Erythroblast (primary cell): ENCODE measurements at regions not wholly inside any gene's neighbourhood (a gene's known extent, or its start where the extent isn't known, plus 50 kb on each side); places are given as distances from the start of the nearest gene placed in this dataset.

Experiments
- DNase-seq, 2 experiments: peaks; one replicate each; lab custom pipeline; 2025; lab: John Stamatoyannopoulos, UW
- GATA1 ChIP-seq: IDR thresholded peaks from 2 replicates; pipeline ENCODE4 v1.6.1; 2011; ENCODE audit warnings: low read depth, mild to moderate bottlenecking, control low read depth, low read length, moderate library complexity
- POLR2A ChIP-seq: IDR thresholded peaks from 2 replicates; pipeline ENCODE4 v1.6.1; 2011; ENCODE audit warnings: mild to moderate bottlenecking, low read length

- TF ChIP-seq GATA1 (no peak), POLR2A (no peak)
- DNase-seq = no peak
Measured at GRCh38 chr6:94045099-94045829, 625.9 kb upstream of the EPHA7 start.

- TF ChIP-seq GATA1 = no peak
- no peak for TF ChIP-seq POLR2A
- DNase-seq = no peak
Measured at GRCh38 chr6:94041945-94042709, 622.8 kb upstream of the EPHA7 start.

GRCh38 chr6:94036024-94036423 lies 616.7 kb upstream of the EPHA7 start:
- DNase-seq = no peak
- TF ChIP-seq GATA1 (no peak), POLR2A (no peak)

- TF ChIP-seq GATA1 (no peak), POLR2A (no peak)
- DNase-seq = no peak
Measured at GRCh38 chr6:94027374-94027773, 608.0 kb upstream of the EPHA7 start.

GRCh38 chr6:94026575-94026974 lies 607.2 kb upstream of the EPHA7 start:
- DNase-seq = no peak
- TF ChIP-seq POLR2A = no peak
- TF ChIP-seq GATA1 = no peak

GRCh38 chr6:94005835-94006234 lies 586.5 kb upstream of the EPHA7 start:
- no peak for DNase-seq

GRCh38 chr6:93992976-93993375 lies 573.6 kb upstream of the EPHA7 start:
- DNase-seq = no peak
- TF ChIP-seq GATA1 (no peak), POLR2A (no peak)

More at GRCh38 chr6:94005835-94006234, 586.5 kb upstream of the EPHA7 start:
- no peak for TF ChIP-seq GATA1
- no peak for TF ChIP-seq POLR2A

GRCh38 chr6:93989630-93990029 lies 570.3 kb upstream of the EPHA7 start:
- DNase-seq = no peak
- TF ChIP-seq POLR2A = no peak
- TF ChIP-seq GATA1 = no peak

GRCh38 chr6:93985953-93986352 lies 566.6 kb upstream of the EPHA7 start:
- no peak for TF ChIP-seq POLR2A
- no peak for TF ChIP-seq GATA1
- DNase-seq = no peak

- TF ChIP-seq POLR2A = no peak
- TF ChIP-seq GATA1 = no peak
- DNase-seq = no peak
Measured at GRCh38 chr6:93975159-93975558, 555.8 kb upstream of the EPHA7 start.

GRCh38 chr6:93974332-93974731 lies 555.0 kb upstream of the EPHA7 start:
- DNase-seq = no peak
- no peak for TF ChIP-seq POLR2A
- TF ChIP-seq GATA1 = no peak

- no peak for DNase-seq
- TF ChIP-seq POLR2A (no peak), GATA1 (no peak)
Measured at GRCh38 chr6:93972791-93973190, 553.4 kb upstream of the EPHA7 start.

GRCh38 chr6:93970684-93971083 lies 551.3 kb upstream of the EPHA7 start:
- no peak for DNase-seq
- no peak for TF ChIP-seq POLR2A
- TF ChIP-seq GATA1 = no peak

- DNase-seq = no peak
- TF ChIP-seq POLR2A (no peak), GATA1 (no peak)
Measured at GRCh38 chr6:93968126-93968525, 548.8 kb upstream of the EPHA7 start.

GRCh38 chr6:93964926-93965325 lies 545.6 kb upstream of the EPHA7 start:
- TF ChIP-seq POLR2A (no peak), GATA1 (no peak)
- no peak for DNase-seq
